ENCODE measurements at regions not wholly inside any gene's neighbourhood (a gene's known extent, or its start where the extent isn't known, plus 50 kb on each side); places are given as distances from the start of the nearest gene placed in this dataset.

- TF ChIP-seq NRF1 (IDR thresholded peaks at IDR 0.05; ENCODE audit: low read depth, low read length) (no peak), EP300 (IDR thresholded peaks at IDR 0.05; ENCODE audit: borderline replicate concordance in 1 of 2, low read depth in 2 of 2, low read length in 2 of 2) (no peak), SP4 (IDR thresholded peaks at IDR 0.05; ENCODE audit: low read length) (no peak), TAF1 (IDR thresholded peaks at IDR 0.05; ENCODE audit: low read depth, low read length) (no peak), GABPA (IDR thresholded peaks at IDR 0.05; ENCODE audit: borderline replicate concordance, insufficient read depth, low read length) (no peak), SUZ12 (IDR thresholded peaks at IDR 0.05; ENCODE audit: low read length) (no peak), CREB1 (IDR thresholded peaks at IDR 0.05) (no peak), GTF2F1 (IDR thresholded peaks at IDR 0.05; ENCODE audit: borderline replicate concordance, low read depth, low read length) (no peak), POLR2A (IDR thresholded peaks at IDR 0.05; ENCODE audit: control extremely low read depth in 1 of 2, low read depth in 2 of 2, low read length in 2 of 2) (no peak), CHD1 (IDR thresholded peaks at IDR 0.05; ENCODE audit: low read depth, low read length) (no peak), SRF (IDR thresholded peaks at IDR 0.05; ENCODE audit: low read depth, low read length) (no peak), MAFK (IDR thresholded peaks at IDR 0.05; ENCODE audit: low read depth, low read length) (no peak), RFX5 (IDR thresholded peaks at IDR 0.05; ENCODE audit: borderline replicate concordance, low read depth, low read length) (no peak)
- TF ChIP-seq, protein P1, sequence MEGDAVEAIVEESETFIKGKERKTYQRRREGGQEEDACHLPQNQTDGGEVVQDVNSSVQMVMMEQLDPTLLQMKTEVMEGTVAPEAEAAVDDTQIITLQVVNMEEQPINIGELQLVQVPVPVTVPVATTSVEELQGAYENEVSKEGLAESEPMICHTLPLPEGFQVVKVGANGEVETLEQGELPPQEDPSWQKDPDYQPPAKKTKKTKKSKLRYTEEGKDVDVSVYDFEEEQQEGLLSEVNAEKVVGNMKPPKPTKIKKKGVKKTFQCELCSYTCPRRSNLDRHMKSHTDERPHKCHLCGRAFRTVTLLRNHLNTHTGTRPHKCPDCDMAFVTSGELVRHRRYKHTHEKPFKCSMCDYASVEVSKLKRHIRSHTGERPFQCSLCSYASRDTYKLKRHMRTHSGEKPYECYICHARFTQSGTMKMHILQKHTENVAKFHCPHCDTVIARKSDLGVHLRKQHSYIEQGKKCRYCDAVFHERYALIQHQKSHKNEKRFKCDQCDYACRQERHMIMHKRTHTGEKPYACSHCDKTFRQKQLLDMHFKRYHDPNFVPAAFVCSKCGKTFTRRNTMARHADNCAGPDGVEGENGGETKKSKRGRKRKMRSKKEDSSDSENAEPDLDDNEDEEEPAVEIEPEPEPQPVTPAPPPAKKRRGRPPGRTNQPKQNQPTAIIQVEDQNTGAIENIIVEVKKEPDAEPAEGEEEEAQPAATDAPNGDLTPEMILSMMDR (IDR thresholded peaks at IDR 0.05; ENCODE audit: control extremely low read depth in 1 of 3, insufficient read depth in 1 of 3, low read depth in 1 of 3, low read length in 3 of 3): no peak
These were observed 94.2 kb upstream of the DIAPH2 start for GRCh38 chrX:96590403-96590802.
